Activated CD8-positive, alpha-beta T cell treated with anti-CD3 and anti-CD28 coated beads for 36 hours (primary cell): ENCODE measurements at regions not wholly inside any gene's neighbourhood (a gene's known extent, or its start where the extent isn't known, plus 50 kb on each side); places are given as distances from the start of the nearest gene placed in this dataset.

ENCODE experiments used
- ATAC-seq: fragments of 200-7000 bp; cut with Tn5 transposase; one replicate; pipeline ENCODE4 v1.10.0; 2021; ENCODE audit warnings: mild to moderate bottlenecking, moderate library complexity
- CTCF ChIA-PET: fragments of 350-600 bp; sonication (Branson Sonifier 250); formaldehyde crosslinking; loops from one replicate; lab custom pipeline; 2021; ENCODE audit warnings: antibody characterized with exemption; lab: Charles Lee
- POLR2A ChIA-PET: fragments of 350-600 bp; sonication (Branson Sonifier 250); formaldehyde crosslinking; loops from one replicate; lab custom pipeline; 2021; ENCODE audit warnings: antibody characterized with exemption; lab: Charles Lee
- DNase-seq: peaks from one replicate; pipeline ENCODE4 v3.0.0-alpha.2; 2020
- H3K27ac Mint-ChIP-seq: one replicate; pipeline ENCODE4 v1.8.0; 2021; ENCODE audit warnings: mild to moderate bottlenecking, mixed read lengths
- H3K27me3 Mint-ChIP-seq: one replicate; pipeline ENCODE4 v1.8.0; 2021; ENCODE audit warnings: mixed read lengths
- H3K36me3 Mint-ChIP-seq: one replicate; pipeline ENCODE4 v1.8.0; 2021; ENCODE audit warnings: low read depth, mixed read lengths
- H3K4me1 Mint-ChIP-seq: one replicate; pipeline ENCODE4 v1.8.0; 2021; ENCODE audit warnings: low read depth, mixed read lengths
- H3K4me3 Mint-ChIP-seq: one replicate; pipeline ENCODE4 v1.8.0; 2021; ENCODE audit warnings: mild to moderate bottlenecking, moderate library complexity, mixed read lengths
- H3K9me3 Mint-ChIP-seq: one replicate; pipeline ENCODE4 v1.8.0; 2021; ENCODE audit warnings: mixed read lengths
- intact Hi-C: fragments of 100-400 bp; cut with micrococcal nuclease; formaldehyde crosslinking; loops from one replicate; pipeline ENCODE4 v1.10.0; 2022
- TF ChIP-seq, protein P1 (sequence below): fragments of 200-600 bp; IDR thresholded peaks from one replicate; pipeline ENCODE4 v1.8.0; 2022; ENCODE audit warnings: antibody characterized with exemption, mild to moderate bottlenecking

DNA sequence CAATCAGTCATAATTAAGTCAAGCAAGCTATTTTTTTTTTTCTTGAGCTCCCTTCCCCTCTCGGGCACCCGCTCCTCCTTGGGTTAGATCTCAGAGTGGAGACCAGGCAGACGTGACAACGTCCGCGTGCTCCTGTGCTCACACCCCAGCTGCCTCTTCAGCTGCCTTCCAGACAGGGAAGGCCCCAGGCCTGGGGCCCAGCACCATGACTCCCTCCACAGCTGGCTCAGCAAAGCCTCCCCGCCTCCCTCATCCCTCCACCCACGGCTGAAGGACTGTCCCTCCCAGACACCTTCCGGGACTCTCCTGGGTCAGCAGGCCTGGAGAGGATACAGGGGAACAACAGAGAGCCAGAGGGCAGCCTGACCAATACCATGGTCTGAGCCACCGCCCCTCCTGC lies 87.9 kb upstream of the LINGO1 start:
- DNase-seq (no peak), ATAC-seq (no peak)
- TF ChIP-seq, protein P1, sequence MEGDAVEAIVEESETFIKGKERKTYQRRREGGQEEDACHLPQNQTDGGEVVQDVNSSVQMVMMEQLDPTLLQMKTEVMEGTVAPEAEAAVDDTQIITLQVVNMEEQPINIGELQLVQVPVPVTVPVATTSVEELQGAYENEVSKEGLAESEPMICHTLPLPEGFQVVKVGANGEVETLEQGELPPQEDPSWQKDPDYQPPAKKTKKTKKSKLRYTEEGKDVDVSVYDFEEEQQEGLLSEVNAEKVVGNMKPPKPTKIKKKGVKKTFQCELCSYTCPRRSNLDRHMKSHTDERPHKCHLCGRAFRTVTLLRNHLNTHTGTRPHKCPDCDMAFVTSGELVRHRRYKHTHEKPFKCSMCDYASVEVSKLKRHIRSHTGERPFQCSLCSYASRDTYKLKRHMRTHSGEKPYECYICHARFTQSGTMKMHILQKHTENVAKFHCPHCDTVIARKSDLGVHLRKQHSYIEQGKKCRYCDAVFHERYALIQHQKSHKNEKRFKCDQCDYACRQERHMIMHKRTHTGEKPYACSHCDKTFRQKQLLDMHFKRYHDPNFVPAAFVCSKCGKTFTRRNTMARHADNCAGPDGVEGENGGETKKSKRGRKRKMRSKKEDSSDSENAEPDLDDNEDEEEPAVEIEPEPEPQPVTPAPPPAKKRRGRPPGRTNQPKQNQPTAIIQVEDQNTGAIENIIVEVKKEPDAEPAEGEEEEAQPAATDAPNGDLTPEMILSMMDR, result no peak
- ChIA-PET CTCF (no interaction called here), POLR2A (no interaction called here)
- Mint-ChIP-seq H3K27ac (no peak overlapping the region), H3K4me1 (no peaks in the 10 kb centered on the region), H3K9me3 (no peaks in the 10 kb centered on the region), H3K36me3 (no peaks in the 10 kb centered on the region), H3K27me3 (peaks cover 4% of the 10 kb centered on the region), H3K4me3 (no peak overlapping the region)
- intact Hi-C loops, result no loop called here

DNA sequence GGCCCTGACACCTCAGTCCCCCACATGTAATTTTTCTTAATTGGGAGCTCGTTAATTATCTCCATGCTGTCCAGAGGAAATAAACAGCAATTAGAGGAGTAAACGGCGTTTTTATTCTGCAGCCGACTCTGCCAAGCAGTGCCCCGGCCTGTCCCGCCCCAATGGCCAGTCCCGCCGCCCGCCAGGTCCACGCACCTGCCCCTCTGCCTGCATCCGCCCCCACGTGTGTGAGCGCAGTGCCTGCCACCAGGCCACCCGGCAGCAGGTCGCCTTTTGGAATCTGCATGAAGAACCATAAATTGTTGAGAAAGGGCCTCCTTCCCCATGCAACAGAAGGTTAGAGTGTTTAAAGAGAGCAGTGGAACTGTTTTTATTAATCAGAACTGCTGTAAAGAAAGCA lies 87.5 kb upstream of the LINGO1 start:
- ATAC-seq (no peak), DNase-seq (no peak)
- no peaks in the 10 kb centered on the region for H3K9me3 Mint-ChIP-seq
- intact Hi-C loops, result no loop called here
- no peak overlapping the region for H3K4me3 Mint-ChIP-seq
- no peak overlapping the region for H3K27ac Mint-ChIP-seq
- no peaks in the 10 kb centered on the region for H3K4me1 Mint-ChIP-seq
- no peaks in the 10 kb centered on the region for H3K36me3 Mint-ChIP-seq
- peaks cover 5% of the 10 kb centered on the region for H3K27me3 Mint-ChIP-seq
- CTCF ChIA-PET, result no interaction called here
- TF ChIP-seq, protein P1, result no peak
- POLR2A ChIA-PET, result no interaction called here

DNA sequence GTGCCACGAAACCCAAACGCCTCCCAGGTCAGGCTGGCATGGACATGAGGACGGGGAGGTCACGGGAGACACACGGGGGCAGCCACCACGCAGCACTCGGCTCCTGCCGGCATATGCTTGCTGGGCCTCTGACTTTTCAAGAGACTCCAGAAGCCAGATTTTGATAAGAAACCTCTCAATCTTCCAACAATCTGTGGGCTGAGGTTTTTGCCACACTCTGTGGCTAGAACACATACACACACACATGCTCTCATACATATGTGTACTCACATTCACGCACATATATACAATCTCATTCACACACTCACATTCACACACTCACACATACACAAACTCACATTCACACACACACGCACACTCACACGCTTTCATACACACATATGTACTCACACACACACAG lies 86.7 kb upstream of the LINGO1 start:
- Mint-ChIP-seq H3K27me3 (peaks cover 5% of the 10 kb centered on the region), H3K4me1 (no peaks in the 10 kb centered on the region), H3K9me3 (no peaks in the 10 kb centered on the region), H3K36me3 (no peaks in the 10 kb centered on the region), H3K4me3 (no peak overlapping the region), H3K27ac (no peak overlapping the region)
- intact Hi-C loops, result no loop called here
- ChIA-PET POLR2A (no interaction called here), CTCF (no interaction called here)
- DNase-seq, result no peak
- no peak for ATAC-seq
- TF ChIP-seq, protein P1, result no peak

DNA sequence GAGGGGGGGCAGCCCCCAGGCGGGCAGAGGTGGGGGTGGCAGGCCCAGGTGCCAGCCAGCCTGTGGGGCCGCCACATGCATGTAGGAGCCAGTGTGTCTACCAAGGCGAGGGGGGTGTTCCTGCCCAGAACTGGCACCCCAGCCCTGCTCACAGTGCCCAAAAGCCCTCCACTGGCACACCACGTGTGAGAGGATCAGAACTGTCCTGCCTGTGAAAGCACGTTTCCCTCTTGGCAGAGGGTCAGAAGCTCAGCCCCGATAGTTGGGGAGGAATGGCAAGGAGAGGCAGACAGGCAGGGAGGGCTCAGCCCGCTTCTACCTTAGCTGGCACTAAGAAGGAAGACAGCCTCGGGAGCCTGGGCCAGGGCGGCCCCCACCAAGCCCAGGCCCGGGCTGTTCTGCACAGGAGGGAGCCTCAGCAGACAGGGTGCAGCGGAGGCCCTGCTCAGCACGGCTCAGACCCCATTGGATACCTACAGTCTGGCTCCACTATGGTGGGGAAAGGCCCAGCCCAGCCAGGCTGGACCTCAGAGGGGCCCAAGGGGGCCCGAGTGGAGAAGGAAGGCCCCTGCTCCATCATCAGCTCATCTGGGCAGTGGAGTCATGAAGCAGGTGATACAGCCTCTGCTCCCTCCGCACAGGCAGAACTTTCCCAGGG lies 84.8 kb upstream of the LINGO1 start:
- CTCF ChIA-PET, result interaction anchor here (0.6 kb wide), 1 partner anchor 147 kb away, joined by 3 read pairs; no protein-coding TSS in a partner anchor
- intact Hi-C loops, result no loop called here
- POLR2A ChIA-PET, result no interaction called here
- no peak for DNase-seq
- no peaks in the 10 kb centered on the region for H3K4me1 Mint-ChIP-seq
- TF ChIP-seq, protein P1, result no peak
- no peaks in the 10 kb centered on the region for H3K9me3 Mint-ChIP-seq
- H3K4me3 Mint-ChIP-seq, result no peak overlapping the region
- H3K36me3 Mint-ChIP-seq, result no peaks in the 10 kb centered on the region
- H3K27me3 Mint-ChIP-seq, result peaks cover 5% of the 10 kb centered on the region
- no peak overlapping the region for H3K27ac Mint-ChIP-seq
- no peak for ATAC-seq

DNA sequence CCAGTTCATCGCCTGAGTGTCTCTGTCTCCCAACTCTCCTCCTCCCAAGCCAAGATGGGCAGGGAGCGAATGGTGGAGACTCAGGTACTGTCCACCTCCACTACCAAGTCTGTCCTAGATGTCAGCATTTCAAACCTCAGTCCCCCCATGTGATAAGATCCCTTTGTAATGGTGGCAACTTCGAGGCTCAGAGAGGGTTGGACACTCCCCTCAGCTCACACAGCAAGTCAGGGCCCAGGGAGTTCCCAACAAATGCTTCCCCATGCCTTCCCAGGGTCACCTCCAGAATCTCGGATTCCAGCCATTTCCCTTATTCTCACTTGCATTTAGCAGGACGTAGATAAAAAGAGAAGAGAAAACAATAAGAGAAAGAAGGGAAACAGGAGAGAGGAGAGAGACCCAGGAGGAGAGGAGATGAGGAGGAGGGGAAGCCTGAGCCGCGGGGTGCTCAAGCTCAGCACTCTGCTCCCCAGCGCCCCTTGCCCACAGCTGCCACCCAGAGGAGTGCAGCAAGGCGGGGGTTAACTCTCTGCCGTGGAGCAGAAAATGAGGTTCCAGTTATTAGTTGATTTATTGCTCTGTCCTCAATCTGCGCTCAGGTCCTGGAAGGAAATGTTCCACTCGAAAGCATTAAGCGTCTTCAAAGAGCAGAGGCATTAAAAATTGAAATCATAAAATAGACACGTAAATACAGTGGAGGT lies 84.1 kb upstream of the LINGO1 start:
- no peak for DNase-seq
- ChIA-PET POLR2A (no interaction called here), CTCF (no interaction called here)
- Mint-ChIP-seq H3K27ac (no peak overlapping the region), H3K9me3 (no peaks in the 10 kb centered on the region), H3K27me3 (peaks cover 5% of the 10 kb centered on the region), H3K4me3 (no peak overlapping the region), H3K4me1 (no peaks in the 10 kb centered on the region), H3K36me3 (no peaks in the 10 kb centered on the region)
- ATAC-seq, result no peak
- intact Hi-C loops, result no loop called here
- TF ChIP-seq, protein P1, result no peak
